ENCODE measurements at regions not wholly inside any gene's neighbourhood (a gene's known extent, or its start where the extent isn't known, plus 50 kb on each side); places are given as distances from the start of the nearest gene placed in this dataset.
"Not testable (repeated sequence)": the region's sequence is repeated elsewhere in the genome, so short reads cannot be mapped to it uniquely, and the experiment has no call there.

DNA sequence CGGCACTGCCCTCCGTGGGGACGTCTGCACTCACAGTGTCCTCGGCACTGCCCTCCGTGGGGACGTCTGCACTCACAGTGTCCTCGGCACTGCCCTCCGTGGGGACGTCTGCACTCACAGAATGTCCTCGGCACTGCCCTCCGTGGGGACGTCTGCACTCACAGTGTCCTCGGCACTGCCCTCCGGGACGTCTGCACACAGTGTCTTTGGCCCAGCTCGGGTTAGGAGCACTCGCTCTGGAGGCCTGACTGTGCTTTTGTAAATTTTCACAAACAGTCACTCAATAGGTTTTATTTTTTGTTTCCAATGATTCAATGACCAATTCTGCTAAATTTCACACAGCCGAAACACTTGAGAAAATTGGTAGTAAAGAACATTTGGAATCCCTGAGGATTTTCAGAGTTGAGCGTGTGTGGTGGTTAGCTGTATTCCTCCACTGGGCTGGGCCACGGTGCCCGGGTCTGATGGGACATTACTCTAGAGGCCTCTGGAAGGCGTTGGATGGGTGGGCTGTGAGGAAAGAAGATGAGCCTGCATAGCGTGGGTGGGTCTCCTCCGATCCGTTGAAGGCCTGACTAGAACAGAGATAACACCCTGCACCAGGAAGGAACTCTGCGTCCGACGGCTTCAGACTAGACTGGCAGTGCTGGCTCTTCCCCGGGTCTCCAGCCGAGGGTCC, 134.8 kb downstream of the RTP5 start:
- Mint-ChIP-seq H3K4me1 (no peaks in the 10 kb centered on the region), H3K9me3 (no peaks in the 10 kb centered on the region), H3K27ac (no peak overlapping the region), H3K27me3 (ENCODE audit: low read depth) (peaks cover 9% of the 10 kb centered on the region), H3K36me3 (ENCODE audit: low read depth) (peaks cover 6% of the 10 kb centered on the region), H3K4me3 (no peak overlapping the region)
- no peak for TF ChIP-seq CTCF (IDR thresholded peaks at IDR 0.05; ENCODE audit: unreplicated experiment in 3 of 3)

DNA sequence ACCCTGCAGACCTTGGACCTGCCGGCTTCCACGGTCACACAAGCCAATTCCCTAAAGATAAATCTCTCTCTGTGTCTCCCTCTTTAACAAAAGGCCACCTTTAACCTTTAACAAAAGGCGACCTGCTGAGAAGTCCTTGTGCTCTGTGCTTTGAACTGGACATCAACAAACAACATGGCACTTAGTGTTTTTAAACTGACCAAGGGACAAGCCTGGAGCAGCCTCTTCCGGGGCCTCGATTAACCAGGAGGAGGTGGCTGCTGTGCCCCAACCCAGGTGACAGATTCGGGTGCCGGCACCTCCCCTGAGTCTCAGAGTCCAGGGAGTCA, 135.3 kb downstream of the RTP5 start:
- Mint-ChIP-seq H3K27ac (no peak overlapping the region), H3K36me3 (ENCODE audit: low read depth) (peaks cover 6% of the 10 kb centered on the region), H3K9me3 (no peaks in the 10 kb centered on the region), H3K27me3 (ENCODE audit: low read depth) (peaks cover 9% of the 10 kb centered on the region), H3K4me3 (no peak overlapping the region), H3K4me1 (no peaks in the 10 kb centered on the region)
- TF ChIP-seq CTCF (IDR thresholded peaks at IDR 0.05; ENCODE audit: unreplicated experiment in 3 of 3), result no peak

GRCh38 chr2:242006091-242006634, 136.6 kb downstream of the RTP5 start:
- not testable (repeated sequence) for H3K9me3 Mint-ChIP-seq; H3K27ac Mint-ChIP-seq; H3K4me3 Mint-ChIP-seq; H3K4me1 Mint-ChIP-seq; H3K36me3 Mint-ChIP-seq (ENCODE audit: low read depth)
- peaks cover 12% of the 10 kb centered on the region for H3K27me3 Mint-ChIP-seq (ENCODE audit: low read depth)

- H3K4me3 Mint-ChIP-seq; H3K36me3 Mint-ChIP-seq (ENCODE audit: low read depth); H3K9me3 Mint-ChIP-seq; H3K27ac Mint-ChIP-seq; H3K4me1 Mint-ChIP-seq: not testable (repeated sequence)
- peaks cover 16% of the 10 kb centered on the region for H3K27me3 Mint-ChIP-seq (ENCODE audit: low read depth)
Observed at GRCh38 chr2:242008908-242009307, 139.4 kb downstream of the RTP5 start.

- not testable (repeated sequence) for H3K27ac Mint-ChIP-seq; H3K4me1 Mint-ChIP-seq; H3K36me3 Mint-ChIP-seq (ENCODE audit: low read depth); H3K4me3 Mint-ChIP-seq; H3K9me3 Mint-ChIP-seq
- peaks cover 12% of the 10 kb centered on the region for H3K27me3 Mint-ChIP-seq (ENCODE audit: low read depth)
Observed at GRCh38 chr2:242009846-242010245, 140.3 kb downstream of the RTP5 start.

GRCh38 chr2:242010252-242011166, 141.0 kb downstream of the RTP5 start:
- H3K27me3 Mint-ChIP-seq (ENCODE audit: low read depth), result peaks cover 12% of the 10 kb centered on the region
- H3K4me1 Mint-ChIP-seq; H3K36me3 Mint-ChIP-seq (ENCODE audit: low read depth); H3K9me3 Mint-ChIP-seq; H3K4me3 Mint-ChIP-seq: not testable (repeated sequence)
- peak overlapping the region in 1 of 3 experiments; percentile 53 for H3K27ac Mint-ChIP-seq

GRCh38 chr2:242011167-242011513, 141.6 kb downstream of the RTP5 start:
- no peaks in the 10 kb centered on the region for H3K9me3 Mint-ChIP-seq
- no peaks in the 10 kb centered on the region for H3K4me1 Mint-ChIP-seq
- TF ChIP-seq CTCF (IDR thresholded peaks at IDR 0.05; ENCODE audit: unreplicated experiment in 3 of 3), result no peak
- H3K27me3 Mint-ChIP-seq (ENCODE audit: low read depth), result peaks cover 12% of the 10 kb centered on the region
- H3K27ac Mint-ChIP-seq, result peak overlapping the region in 1 of 3 experiments; percentile 53
- H3K36me3 Mint-ChIP-seq (ENCODE audit: low read depth), result peaks cover 2% of the 10 kb centered on the region
- no peak overlapping the region for H3K4me3 Mint-ChIP-seq

DNA sequence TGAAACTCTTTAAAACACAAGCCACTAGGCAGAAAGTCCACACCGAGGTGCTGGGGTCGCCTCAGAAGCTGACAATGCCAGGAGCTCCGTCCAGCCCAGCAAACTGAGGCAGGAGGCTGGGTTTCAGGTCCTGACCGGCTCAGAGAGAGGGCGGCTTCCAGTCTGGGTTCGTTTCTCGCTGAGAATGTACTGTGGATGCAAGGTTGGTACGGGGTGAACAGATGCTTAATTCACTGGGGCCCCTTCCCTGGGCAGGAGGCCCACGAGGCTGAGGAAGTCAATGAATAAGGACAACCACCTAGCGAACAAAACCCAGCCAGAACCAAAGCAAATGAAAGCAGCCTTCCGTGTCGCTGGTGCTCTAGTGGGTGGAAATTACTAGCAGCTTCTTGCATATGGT, 142.0 kb downstream of the RTP5 start:
- H3K4me3 Mint-ChIP-seq, result no peak overlapping the region
- no peak for TF ChIP-seq CTCF (IDR thresholded peaks at IDR 0.05; ENCODE audit: unreplicated experiment in 3 of 3)
- peaks cover 12% of the 10 kb centered on the region for H3K27me3 Mint-ChIP-seq (ENCODE audit: low read depth)
- H3K36me3 Mint-ChIP-seq (ENCODE audit: low read depth), result no peaks in the 10 kb centered on the region
- peak overlapping the region in 1 of 3 experiments; percentile 53 for H3K27ac Mint-ChIP-seq
- no peaks in the 10 kb centered on the region for H3K4me1 Mint-ChIP-seq
- no peaks in the 10 kb centered on the region for H3K9me3 Mint-ChIP-seq
